ENCODE measurements at regions not wholly inside any gene's neighbourhood (a gene's known extent, or its start where the extent isn't known, plus 50 kb on each side); places are given as distances from the start of the nearest gene placed in this dataset.

DNA sequence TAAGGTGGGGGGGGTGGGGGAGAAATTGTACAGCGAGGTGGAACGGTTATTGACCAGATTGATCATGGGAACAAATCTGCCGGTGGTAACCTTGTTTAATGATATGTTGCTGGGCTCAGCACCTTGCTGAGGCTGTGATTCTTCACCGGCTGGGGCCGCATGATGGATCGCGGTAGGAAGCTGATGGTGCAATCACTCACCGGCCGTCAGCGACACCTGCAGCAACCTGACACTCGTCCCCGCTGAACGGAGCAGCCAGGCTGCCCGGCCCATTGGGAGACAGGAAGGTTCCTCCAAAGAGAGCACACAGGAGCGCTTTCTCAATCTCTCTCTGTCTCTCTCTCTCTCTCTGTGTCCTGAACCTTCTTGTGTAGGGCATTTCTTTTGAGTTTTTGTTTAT is 128.5 kb upstream of the RRP15 start:
- no peak for DNase-seq (ENCODE audit: low spot score)

- DNase-seq (ENCODE audit: low spot score), result no peak
Observed at GRCh38 chr1:218163371-218163770, 121.7 kb upstream of the RRP15 start.

GRCh38 chr1:218164111-218164929 is 120.8 kb upstream of the RRP15 start:
- no peak for DNase-seq (ENCODE audit: low spot score)

DNA sequence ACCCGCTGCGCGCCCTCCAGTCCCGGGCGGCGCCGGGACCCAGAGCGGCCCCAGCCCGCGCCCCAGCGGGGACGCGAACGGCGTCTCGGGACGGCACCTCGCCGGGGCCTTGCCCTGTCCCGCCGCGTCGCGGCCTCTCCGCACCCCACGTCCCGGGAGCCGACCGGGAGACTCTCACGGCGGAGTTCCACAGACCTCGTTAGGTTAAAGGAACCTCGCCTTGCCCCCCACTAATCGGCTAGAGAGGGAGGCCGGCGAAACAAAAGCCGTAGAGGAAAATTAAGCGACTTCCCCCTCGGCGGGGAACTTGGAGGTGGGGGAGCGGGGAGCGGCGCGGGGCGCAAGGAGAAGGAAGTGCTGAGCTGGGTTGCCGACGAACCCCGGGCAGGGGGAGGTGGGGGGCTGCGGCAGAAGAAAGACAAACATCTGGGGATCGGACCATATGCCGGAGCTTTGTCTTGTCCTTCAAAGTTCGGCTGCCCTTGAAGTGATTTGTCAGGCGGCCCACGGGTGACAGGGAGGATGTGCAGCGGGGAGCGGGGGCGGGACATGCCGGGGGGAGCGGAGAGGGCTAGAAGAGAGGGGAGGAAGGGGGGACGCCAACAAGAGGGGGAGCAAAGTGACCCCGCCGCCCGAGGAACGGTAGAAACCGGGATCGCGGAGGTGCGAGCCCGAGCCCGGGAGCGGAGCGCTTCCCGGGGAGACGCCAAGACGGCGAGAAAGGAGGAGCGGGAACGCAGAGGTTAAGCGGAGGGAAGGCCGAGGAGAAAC is 120.0 kb upstream of the RRP15 start:
- DNase-seq (ENCODE audit: low spot score), result no peak

GRCh38 chr1:218165701-218166114 is 119.4 kb upstream of the RRP15 start:
- DNase-seq (ENCODE audit: low spot score), result no peak

DNA sequence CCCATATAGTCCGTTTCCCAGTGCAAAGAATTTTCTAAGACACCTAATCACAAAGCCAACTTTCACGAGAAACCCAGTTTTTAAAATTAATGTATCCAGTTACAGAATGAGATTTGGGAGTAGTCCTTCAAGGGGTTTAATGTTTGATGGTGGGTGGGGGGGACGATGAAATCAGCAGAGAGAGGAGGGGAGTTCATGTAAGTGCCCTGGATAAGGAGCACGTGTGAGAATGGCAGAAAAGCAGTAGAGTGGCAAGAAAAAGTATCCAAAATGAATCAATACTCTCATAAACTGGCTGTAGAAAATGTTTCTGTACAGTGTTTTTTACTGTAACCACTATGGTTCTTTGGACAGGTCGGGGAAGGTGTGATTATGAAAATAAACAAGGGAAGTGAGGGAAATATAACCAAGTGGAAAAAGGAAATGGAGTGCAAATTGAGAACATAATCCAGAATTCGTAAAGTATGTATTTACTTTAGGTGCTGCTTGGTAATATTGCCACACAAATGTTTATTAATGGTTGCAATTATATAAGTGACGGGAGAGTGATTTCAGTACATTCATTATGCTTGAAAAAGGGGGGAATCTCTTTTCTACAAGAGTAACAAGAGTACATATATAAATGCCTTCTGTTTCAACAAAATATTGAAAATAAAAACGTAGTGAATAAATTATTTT is 118.7 kb upstream of the RRP15 start:
- DNase-seq (ENCODE audit: low spot score), result no peak

DNA sequence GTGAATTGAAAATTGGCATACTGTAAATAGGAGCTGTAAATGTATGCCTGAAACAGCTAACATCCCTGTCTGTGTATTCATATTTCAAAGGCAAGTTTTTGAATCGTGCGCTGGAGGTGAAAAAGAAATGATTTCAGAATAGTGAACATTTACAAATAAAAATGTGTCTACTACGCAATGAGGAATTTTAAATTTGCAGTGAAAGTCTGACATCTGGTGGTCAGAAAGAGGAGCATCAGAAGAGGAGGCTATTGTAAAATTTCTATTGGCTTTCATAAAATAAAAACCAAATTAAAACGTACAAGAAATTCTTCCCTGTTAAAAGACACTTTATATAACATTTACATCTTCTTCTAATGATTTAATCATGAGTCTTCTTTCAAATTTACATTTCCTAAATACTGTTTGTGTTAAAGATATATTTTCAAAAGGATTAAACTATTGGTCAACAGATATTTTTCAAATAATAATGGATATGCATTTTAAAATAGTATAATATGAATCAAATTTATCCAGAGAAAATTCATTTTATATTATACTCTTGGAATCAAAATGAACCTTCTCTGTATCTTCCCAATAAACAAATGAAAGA is 113.7 kb upstream of the RRP15 start:
- DNase-seq (ENCODE audit: low spot score), result peak; percentile 25

- no peak for DNase-seq (ENCODE audit: low spot score)
Observed at GRCh38 chr1:218182455-218182854, 102.6 kb upstream of the RRP15 start.

- DNase-seq (ENCODE audit: low spot score), result no peak
Observed at GRCh38 chr1:218200979-218201378, 84.1 kb upstream of the RRP15 start.

GRCh38 chr1:218201601-218202000 is 83.5 kb upstream of the RRP15 start:
- no peak for DNase-seq (ENCODE audit: low spot score)

- no peak for DNase-seq (ENCODE audit: low spot score)
Observed at GRCh38 chr1:218205721-218206120, 79.4 kb upstream of the RRP15 start.

DNA sequence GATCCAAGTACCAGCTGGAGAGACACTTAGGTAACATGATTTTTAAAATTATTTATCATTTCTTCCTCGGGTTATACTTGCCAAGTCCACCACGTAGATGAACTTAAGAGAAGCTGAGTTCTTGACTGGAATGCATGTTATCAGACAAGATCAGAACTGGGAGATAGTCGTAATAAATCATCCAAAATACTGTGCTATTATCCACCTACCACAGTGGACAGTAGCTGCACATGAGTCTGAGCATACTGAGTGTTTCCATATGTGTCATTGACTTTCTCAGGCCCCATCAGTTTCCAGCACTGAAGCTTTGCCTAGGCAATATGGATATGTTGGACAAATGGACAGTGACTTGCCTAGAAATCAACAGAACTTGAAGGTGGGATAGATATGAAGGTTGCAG is 77.9 kb upstream of the RRP15 start:
- no peak for DNase-seq (ENCODE audit: low spot score)

GRCh38 chr1:218209351-218209861 is 75.7 kb upstream of the RRP15 start:
- no peak for DNase-seq (ENCODE audit: low spot score)

- DNase-seq (ENCODE audit: low spot score), result no peak
Observed at GRCh38 chr1:218211241-218211640, 73.9 kb upstream of the RRP15 start.

- no peak for DNase-seq (ENCODE audit: low spot score)
Observed at GRCh38 chr1:218217040-218217439, 68.1 kb upstream of the RRP15 start.

- DNase-seq (ENCODE audit: low spot score), result no peak
Observed at GRCh38 chr1:218219460-218219859, 65.6 kb upstream of the RRP15 start.

GRCh38 chr1:218224101-218224500 is 61.0 kb upstream of the RRP15 start:
- DNase-seq (ENCODE audit: low spot score), result no peak

GRCh38 chr1:218226005-218226404 is 59.1 kb upstream of the RRP15 start:
- no peak for DNase-seq (ENCODE audit: low spot score)
